T-helper 2 cell treated with Interferon-gamma antibody and Interleukin-4, amounts not matched to agents 100 ng/mL and 5 ng/mL, for 36 hours (primary cell): ENCODE measurements at regions not wholly inside any gene's neighbourhood (a gene's known extent, or its start where the extent isn't known, plus 50 kb on each side); places are given as distances from the start of the nearest gene placed in this dataset.

Experiments
- intact Hi-C: fragments of 100-400 bp; cut with micrococcal nuclease; formaldehyde crosslinking; loops from one replicate; pipeline ENCODE4 v1.15.1; 2023

- intact Hi-C loops = no loop called here
Measured at GRCh38 chr20:57857118-57857517, 147.3 kb upstream of the PMEPA1 start.

DNA sequence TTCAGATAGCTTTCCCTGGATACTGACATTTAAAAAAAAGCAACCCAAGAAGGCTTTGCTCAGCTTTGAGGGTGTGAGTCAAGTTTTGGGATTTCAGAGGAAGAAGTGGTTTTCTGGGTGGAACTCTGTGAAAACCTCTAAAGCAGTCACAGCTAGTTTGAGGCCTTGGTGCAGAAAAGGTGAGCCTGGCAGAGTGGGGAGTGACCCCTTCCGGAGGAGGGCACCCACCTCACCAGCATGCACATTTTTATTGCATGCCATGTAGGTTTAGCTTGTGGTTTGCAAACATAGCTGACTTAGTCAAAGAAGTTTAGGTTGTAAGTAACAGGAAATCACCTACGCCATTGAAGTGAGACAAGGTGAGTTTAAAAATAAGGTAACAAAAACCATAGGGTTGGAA, 146.8 kb upstream of the PMEPA1 start:
- intact Hi-C loops = no loop called here

DNA sequence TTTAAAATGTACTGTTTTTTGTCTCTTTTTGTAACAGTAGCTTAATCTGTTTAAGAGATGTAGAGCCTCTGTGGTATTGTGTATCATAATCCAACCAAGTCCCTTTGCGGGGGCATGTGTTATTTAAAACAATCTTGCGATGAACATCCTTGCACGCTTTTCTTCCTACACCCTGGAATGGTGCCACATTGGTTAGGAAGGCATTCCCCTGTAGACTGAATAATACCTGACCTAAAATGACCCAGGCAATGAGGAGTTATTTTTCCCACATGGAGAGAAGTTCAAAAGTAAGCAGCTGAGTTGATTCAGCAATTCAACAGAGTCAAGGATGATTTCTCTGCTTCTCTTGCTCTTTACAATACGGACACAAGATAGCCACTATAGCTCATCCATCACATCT, 142.0 kb upstream of the PMEPA1 start:
- intact Hi-C loops = no loop called here

DNA sequence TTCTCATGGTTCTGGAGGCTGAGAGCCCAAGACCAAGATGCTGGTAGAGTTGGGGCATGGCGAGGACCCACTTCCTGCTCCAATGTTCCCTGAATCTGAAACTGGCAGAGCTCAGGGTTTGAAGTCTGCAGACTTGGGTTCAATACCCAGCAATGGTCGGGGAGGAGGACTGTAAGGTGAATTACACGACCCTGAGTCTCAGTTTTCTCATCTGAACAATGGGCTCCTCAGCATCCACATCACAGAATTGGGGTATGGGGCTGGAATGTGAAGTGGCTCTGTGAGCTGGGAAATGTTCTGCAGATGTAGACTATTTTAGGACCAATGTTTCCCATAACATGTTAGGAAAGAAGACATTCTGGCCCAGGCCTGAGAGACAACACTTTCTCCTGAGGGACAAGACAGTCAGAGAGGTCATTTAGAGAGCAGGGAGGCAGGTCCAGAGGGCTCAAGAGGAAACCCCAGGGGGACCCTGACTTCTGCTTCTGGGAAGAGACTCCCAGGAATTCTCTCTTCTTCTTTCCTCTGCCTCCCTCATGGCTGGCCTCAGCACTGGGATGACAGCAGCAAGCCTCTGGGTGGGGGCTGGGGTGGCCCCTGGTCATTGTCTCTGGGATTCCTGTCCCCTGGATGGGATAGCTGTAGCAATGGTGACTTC, 141.3 kb upstream of the PMEPA1 start:
- intact Hi-C loops = no loop called here

- intact Hi-C loops = no loop called here
Measured at GRCh38 chr20:57849521-57850215, 139.9 kb upstream of the PMEPA1 start.

GRCh38 chr20:57849121-57849520, 139.3 kb upstream of the PMEPA1 start:
- intact Hi-C loops = no loop called here

DNA sequence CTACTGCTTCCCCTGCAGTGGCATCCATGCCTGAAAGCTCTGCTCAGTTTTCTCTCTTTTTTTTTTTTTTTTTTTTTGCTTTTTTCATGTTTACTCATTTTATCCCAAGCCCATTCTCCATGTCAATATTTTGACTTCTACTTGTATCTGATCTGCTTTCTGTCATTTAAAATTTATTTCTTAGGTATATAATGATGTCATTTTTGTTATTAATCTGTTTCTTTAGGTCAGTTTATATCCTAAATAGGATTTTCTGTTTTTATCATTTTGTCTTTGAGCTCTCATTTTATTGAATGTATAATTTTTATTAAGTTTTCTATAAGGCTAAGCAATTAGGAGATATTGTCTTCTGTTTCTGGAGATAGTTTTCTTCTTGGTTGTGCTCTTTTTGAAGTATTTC, 138.5 kb upstream of the PMEPA1 start:
- intact Hi-C loops = no loop called here

DNA sequence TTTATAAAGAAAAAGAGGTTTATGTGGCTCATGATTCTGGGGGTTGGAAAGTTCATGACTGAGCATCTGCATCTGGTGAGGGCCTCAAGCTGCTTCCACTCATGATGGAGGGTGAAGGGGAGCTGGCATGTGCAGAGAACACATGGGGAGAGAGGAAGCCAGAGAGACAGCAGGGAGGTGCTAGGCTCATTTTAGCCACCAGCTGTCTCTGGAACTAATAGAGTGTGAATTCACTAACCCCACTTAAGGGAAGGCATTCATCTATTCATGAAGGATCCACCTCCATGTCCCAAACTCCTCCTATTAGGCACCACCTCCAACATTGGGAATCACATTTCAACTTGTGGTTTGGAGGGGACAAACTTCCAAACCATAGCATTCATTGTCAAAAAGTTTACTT, 137.3 kb upstream of the PMEPA1 start:
- intact Hi-C loops = no loop called here

- intact Hi-C loops = no loop called here
Measured at GRCh38 chr20:57844626-57845596, 135.1 kb upstream of the PMEPA1 start.

DNA sequence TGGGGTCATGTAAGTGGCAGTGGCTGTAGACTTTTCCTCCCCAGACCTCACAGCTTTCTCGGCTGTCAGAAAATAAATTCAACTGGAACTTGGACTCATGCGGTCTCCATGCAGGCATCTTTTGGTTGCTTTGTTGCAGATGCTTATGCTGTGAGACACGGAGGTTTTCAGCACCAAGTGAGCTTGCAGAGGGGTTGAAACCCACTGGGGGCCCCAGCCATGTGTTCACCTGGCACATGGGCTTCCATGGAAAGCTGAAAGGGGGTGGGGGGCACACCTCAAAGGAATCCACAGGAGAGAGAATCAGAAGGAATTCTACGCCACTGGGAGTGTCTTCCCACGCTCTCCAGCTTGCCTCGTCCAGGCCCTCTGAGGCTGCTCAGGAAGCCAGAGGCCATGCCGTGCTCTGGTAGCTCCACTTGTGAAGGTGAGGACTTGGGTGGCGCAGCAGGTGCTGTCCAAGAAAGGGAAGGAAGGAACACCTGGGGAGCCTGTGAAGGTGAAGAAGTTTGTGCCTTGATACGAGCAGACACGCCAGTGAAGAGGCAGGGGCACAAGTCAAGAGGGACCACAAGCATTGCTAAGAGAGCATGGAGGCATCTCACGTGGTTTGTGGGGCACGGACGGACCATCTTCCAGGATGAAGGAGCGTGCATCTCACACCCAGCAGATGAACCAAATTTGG, 134.3 kb upstream of the PMEPA1 start:
- intact Hi-C loops = no loop called here

- intact Hi-C loops = no loop called here
Measured at GRCh38 chr20:57842720-57843119, 132.9 kb upstream of the PMEPA1 start.

DNA sequence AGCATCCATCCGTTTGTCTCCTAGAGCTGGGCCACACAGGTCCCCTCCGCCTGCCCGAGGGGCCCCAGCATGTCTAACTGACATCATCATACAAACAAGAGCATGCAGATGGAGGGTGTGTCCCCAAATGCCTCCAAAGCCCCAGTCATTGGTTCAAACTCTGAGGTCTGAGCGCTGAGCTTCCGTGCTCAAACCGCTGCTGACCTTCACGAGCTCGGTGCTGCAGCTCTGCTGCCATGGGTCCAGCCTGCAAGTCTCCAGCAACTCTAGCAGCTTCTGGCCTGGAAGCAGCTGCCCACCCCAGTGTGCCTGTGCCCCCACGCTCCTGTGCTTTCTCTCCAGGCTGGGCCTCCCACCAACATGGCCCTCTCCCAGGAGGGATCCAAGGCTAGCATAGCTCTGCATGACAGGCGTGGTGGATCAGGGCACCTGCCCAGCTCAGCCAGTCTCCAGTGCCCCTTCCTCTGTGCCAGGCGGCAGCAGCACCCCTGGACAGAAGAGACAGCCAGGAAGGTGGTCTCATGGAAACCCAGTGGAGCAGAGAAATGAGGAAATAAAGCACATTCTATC, 131.6 kb upstream of the PMEPA1 start:
- intact Hi-C loops = no loop called here

DNA sequence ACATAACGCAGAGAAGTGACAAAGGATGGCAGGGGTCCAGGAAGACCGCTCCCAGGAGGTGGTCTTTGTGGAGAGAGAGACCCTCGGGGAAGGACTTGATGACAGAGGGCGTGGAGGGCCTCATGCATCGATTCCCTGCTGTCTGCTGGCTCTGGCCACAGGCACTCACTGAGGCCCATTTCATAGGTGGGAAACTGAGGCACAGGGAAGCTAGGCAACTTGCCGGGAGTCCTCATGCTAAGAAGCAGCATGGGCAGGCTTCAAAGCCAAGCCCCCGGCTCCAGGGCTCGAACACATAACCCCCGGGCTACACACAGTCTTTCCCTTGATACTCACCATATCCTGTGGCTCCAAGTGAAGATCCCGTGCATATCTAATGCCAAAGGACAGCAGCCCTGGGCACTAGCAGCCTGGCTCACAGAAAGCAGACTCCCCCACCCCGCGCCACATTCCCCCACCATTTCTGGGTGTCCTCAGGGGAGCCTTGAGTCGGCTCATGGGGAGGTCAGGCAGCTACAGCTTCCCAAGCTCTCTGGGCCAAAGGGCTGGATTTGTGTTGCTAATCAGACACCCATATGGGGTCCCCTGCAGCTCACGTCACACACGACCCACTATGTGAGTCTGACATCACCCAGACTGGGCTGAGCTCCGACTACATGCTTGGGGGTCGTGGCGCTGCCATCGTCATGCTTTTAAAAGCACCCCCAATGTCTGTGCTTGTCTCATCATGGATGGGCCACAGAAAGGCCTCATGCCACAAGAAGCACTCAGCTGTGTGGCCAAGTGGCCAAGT, 130.9 kb upstream of the PMEPA1 start:
- intact Hi-C loops = no loop called here

DNA sequence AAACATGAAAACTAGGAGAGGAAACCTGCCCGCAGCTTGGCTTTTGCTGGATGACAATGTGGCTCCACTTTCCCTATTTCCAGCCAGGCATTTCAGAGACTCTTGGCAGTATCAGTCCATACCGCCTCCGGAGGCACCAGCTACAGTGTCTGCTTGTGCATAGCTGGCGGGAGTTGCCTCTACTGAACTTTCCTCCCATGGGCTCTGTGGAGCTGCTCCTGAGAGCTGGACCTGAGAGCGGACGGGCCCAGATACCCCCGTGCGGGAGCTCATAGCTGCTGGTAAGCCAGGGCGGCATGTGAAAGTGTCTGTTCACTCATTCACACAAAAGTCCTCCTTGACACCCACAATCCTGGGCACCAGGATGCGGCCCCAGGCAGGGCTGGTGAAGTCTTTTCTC, 130.3 kb upstream of the PMEPA1 start:
- intact Hi-C loops = no loop called here

DNA sequence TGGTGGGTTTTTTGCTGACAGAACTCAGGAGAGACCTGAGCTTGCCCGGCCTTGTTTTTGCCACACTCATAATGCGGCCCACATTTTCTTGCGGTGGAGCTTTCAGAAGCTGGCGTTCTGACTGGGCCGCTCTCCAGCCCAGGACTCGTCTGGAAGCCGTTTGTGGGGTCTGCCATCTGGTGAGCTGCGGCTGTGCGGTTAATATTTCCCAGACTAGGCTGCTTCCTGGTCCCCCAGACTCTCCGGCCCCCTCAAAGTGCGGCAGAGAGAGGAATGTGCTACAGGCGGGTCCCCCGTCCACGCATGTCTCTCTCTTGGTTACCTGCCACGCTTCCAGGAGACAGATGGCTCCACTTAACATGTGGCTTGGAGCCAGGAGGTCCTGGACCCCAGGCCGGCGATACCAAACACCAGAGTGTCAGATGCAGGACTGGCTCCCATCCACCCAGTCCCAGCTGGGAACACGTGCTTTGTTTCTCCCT, 128.9 kb upstream of the PMEPA1 start:
- intact Hi-C loops = no loop called here

GRCh38 chr20:57837208-57838035, 127.6 kb upstream of the PMEPA1 start:
- intact Hi-C loops = no loop called here

DNA sequence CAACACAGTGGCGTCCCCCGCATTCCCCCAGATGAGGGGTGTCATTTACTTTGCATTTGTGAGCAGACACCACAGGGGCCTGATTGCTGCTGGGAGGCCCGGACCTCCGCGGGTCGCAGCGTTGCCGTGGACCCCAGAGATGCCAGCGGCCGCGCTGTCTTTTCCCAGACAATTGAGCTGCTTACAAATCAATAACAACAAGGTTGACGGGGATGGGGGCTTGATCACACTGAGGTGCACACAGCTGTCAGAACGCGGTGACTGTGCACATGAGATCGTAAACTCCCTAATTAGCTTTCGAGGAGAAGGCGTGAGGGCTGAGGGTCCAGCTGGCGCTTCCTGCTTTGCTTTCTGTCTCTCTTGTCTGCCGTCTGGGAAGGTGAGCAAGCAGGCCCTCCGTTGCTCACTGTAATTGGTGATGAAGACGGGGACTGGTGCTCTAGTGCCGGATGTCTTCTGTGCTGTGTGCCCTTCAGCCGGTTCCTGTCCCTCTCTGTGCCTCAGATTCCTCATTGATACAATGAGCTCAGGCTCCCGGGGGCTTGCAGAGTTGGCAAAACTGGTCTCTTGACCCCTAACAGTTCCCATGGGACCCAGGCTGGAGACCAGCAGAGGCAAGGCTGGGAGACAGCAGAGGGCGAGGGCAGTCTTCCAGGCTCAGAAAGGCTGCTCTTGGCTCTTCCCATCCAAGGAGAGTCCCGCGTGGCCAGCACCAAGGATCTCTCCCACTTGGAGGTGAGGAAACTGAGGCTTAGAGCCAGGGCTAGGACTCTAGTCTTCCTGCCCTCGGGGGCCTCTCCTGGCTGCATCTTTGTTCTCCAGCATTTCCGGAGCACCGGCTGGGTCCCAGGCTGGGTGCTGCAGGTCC, 126.0 kb upstream of the PMEPA1 start:
- intact Hi-C loops = no loop called here

DNA sequence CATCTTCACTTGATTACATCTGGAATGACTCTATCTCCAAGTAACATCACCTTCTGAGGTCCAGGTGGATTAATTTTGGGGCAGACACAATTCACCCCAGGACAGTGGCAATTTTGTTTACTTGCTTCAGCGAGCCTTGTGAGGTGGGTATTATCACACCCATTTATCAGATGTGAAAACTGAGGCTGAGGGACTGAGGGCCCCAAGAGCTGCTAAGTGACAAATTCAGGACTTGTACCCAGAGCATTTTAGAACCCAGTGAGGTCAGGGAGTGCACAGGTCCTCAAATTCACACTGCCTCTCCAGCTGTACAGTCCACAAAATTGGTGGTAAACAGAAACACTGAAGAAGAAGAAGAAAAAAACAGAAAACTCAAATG, 125.2 kb upstream of the PMEPA1 start:
- intact Hi-C loops = no loop called here
